Activated naive CD8-positive, alpha-beta T cell treated with anti-CD3 and anti-CD28 coated beads, Interleukin-2, amount 50 U/mL, for 16 hours (primary cell): ENCODE measurements at regions not wholly inside any gene's neighbourhood (a gene's known extent, or its start where the extent isn't known, plus 50 kb on each side); places are given as distances from the start of the nearest gene placed in this dataset.

ENCODE experiments used
- DNase-seq: peaks from one replicate; pipeline ENCODE4 v3.0.0-alpha.2; 2020; ENCODE audit warnings: low read depth, low spot score

- no peak for DNase-seq
Measured at GRCh38 chr2:56705713-56706112, 521.9 kb downstream of the CCDC85A start.

GRCh38 chr2:56707218-56707617, 523.4 kb downstream of the CCDC85A start:
- no peak for DNase-seq

DNA sequence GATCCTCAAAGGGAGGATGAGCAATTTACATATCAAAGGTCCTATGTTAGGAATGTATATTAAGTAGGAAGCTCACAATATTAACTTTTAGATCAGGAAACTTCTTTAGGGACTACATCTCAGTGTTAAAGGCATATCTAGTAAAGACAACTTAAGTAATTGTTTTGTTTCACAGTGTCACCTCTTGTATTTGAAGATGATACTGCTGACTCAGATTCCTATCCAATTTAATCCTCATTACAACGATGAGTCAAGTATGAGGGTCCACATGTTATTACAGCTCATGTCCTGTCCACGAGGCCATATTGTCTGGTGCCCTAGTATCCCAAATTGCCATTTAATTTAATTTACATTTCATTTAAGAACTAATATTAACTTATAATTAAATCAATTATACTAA, 523.9 kb downstream of the CCDC85A start:
- DNase-seq = no peak

DNA sequence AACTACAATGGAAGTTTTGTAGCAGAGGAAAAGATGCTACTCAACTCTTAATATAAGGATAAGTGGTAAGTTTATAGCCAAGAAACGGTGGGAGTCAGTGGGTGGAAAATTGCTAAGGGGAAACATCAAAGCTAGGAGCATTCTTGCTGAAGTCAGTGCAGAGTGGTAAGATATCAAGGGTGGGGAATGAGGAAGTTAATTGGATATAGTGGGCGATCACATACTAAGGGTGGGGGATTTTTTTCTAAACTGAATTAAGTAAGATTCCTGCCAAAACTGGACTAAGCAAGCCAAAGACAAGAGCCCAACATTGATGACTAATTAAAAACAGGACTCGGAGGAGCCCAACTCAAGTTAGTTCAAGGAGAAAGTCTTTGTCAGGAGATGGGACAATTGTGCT, 525.4 kb downstream of the CCDC85A start:
- no peak for DNase-seq

DNA sequence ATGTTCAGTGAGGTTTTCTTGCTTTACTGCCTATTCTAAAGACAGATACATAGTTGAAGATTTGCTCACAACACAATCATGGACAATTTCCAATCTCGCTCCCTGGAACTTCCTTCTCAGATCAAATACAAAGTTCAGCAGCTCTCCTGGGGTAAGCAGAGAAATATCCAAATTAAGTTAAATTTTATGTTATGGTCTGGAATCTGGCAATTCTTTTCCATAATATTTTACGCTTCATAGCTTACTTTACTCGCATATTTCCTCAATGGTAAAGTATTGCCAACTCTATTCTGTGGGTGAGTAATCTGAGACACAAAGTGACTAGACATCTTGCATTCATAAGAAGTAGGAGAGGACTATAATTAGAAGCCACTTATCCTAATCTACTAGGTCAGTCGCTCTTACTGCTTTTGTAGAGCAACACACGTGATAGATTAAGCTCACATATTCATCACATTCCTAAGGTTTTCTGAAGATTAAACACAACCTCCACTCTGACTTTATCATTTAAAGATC, 529.4 kb downstream of the CCDC85A start:
- DNase-seq = no peak

GRCh38 chr2:56713978-56714377, 530.2 kb downstream of the CCDC85A start:
- no peak for DNase-seq

DNA sequence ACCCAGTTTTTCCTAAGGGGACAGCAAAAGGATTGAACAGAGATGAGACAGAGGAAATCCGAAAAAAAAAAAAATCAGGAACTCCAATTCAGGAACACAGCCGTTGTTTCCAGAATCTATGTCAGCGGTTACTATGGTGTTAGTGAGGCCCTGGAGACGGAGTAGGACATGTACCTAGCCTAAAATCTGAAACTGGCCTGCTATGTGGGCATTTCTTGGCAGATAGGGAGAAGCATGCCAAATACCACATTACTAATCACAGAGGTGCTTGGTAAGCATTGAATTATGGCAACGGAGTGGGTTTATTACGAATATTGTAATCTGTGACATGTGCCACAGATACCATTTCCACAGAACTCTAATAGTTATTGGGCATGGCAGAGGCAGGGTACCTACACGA, 530.6 kb downstream of the CCDC85A start:
- DNase-seq = no peak

GRCh38 chr2:56715683-56716082, 531.9 kb downstream of the CCDC85A start:
- no peak for DNase-seq

GRCh38 chr2:56718413-56718812, 534.6 kb downstream of the CCDC85A start:
- DNase-seq = no peak

- DNase-seq = no peak
Measured at GRCh38 chr2:56729212-56729611, 545.4 kb downstream of the CCDC85A start.

DNA sequence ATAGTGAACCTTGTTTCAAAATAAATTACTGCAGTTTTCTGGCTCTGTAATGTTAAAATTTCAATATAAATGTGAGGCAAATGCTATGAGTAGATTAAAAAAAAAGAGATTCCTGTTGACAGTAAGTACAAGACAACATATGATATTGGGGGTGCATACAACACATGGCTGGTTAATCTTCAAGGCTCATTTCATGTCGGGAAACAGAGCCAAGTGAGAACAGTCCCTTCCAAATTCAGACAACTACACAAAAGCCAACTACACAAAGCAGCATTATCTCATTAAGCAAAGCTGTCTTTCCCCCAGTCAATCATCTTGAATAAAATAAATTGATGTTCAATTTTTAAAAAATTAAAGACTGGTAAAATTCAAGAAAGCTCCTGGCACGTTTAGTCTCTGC, 549.2 kb downstream of the CCDC85A start:
- DNase-seq = no peak

- DNase-seq = no peak
Measured at GRCh38 chr2:56739413-56739812, 555.6 kb downstream of the CCDC85A start.

DNA sequence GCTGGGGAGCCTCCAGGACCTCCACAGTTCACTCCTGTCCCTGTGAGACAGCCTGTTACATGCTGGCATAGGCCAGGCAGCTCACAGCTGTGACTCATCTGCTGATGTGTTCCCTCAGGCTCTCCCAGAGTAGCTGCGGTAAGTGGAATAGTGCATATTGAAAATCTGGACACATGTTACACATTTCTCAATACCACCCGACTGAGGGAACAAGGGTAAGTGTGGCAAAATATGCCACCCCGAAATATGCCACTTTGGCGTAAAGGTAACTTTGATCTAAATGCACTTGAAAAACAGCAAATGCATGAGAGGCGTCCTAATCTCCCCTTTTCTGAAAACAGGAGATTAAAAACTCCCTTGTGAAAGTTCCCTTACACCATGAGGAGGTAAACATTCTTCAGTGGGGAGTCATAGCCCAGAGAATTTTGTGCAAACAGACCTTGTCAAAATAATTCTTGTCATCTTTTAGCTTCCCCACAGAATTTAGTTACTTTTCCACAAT, 557.9 kb downstream of the CCDC85A start:
- DNase-seq = no peak

GRCh38 chr2:56743807-56744206, 560.0 kb downstream of the CCDC85A start:
- no peak for DNase-seq

- DNase-seq = no peak
Measured at GRCh38 chr2:56749152-56749752, 565.5 kb downstream of the CCDC85A start.

DNA sequence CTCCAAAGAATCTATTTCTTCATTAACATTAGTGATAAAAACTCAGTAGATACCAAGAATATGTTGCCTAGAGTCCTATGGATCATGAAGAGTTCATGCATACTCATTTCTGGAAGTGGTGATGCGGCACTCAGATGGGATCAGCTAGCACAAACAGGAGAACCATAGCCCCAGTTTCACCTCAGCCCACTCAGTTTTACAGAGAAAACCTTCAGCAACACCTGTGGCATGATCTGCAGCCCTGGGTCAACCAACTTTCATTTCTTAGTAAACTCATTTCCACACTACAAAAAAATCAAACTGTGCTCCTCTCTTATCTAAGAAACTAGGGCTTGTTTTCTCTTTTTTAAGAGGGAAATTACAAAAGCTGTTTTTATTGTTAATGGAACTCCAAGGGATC, 569.4 kb downstream of the CCDC85A start:
- no peak for DNase-seq

GRCh38 chr2:56754066-56754615, 570.4 kb downstream of the CCDC85A start:
- no peak for DNase-seq

DNA sequence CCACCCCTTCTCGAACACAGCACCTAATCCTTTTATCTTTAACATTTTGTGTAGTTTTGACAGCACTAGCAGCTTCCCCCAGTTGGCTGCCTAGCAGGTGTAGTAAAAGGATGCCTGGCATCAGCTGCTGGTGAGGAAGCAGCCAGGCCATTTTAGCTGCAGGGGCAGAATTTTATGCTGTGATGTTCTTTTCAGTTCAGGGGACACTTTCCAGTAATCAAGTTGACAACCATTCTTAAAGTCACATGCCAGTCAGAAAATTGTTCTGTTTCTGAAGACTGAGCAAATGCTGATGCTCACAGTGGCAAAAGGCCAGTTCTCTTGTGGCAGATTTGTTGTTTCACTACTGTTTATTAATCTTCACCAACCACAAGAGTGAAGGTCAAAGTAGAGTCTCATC, 570.8 kb downstream of the CCDC85A start:
- DNase-seq = no peak

DNA sequence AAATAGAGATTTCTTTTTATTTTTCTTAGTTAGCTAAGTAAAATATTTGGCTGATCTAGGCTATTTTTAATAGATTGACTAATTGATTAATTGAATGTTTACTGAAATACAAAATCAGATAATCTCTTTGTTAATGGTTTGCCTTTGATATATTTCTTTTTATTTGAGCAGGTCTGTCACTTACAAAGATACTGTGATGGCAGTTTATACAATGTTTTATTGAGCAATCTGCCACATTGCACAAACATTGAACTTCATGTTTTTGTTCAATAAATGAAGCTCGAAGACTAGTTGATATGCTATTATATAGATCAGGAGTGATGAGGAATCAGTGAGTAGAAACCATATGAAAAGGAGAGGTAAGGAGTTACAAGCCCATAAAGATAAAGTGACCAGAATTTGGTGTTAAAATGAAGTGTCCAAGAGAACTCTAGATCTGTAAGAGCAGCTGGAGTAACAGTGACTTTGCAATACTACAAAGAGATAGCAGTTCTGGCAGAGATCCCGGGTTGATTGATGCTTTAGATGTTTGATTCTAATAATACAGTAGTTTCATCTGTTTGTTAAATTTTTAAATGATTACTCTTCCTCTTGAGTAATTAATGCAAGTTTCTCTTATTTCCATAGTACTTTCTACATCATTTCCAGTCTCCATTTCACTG, 574.2 kb downstream of the CCDC85A start:
- no peak for DNase-seq

- DNase-seq = no peak
Measured at GRCh38 chr2:56763683-56764082, 579.9 kb downstream of the CCDC85A start.

DNA sequence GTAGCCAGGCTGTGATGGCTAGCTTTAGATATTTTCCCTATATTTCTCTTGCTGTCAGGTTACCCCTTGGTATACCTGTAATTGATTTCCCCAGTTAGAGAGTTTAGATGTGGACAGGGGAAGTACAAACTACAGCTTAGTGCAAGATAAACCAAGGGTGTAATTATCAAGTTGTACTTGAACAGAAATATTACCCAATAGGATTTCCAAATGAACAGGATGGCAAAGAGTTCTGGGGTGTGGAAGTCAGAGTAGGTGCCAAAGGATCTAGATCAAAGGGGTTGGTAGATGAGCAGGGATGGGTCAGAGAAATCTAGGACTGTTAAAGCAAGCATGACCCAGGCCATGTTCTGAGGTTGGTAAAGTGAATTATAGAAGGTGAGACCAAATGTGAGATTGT, 585.2 kb downstream of the CCDC85A start:
- no peak for DNase-seq

GRCh38 chr2:56770490-56770889, 586.7 kb downstream of the CCDC85A start:
- no peak for DNase-seq

DNA sequence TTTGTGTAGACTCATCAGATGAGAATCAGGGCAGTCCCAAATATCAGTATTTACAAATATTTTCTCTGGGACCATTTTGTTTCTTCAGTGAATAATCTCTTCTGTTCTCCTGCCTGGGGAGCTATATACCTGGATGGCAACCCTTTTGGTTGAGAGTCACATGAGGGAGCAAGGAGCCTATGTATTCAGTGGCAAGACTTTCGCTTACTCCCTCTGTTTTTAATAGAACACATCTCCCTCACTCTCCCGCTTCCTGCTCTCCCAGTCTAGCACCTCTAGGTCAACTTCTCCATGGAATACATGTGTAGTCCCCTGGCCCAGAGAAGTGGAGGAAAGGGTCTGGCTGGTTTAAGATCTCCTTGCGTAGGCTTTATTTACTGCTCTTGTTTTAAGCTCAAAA, 600.3 kb downstream of the CCDC85A start:
- no peak for DNase-seq
